ENCODE measurements at regions not wholly inside any gene's neighbourhood (a gene's known extent, or its start where the extent isn't known, plus 50 kb on each side); places are given as distances from the start of the nearest gene placed in this dataset.

GRCh38 chr6:16849988-16850680 is 88.9 kb upstream of the ATXN1 start:
- TF ChIP-seq POLR2A (IDR thresholded peaks at IDR 0.05; ENCODE audit: low read length) (no peak), GATA1 (IDR thresholded peaks at IDR 0.05; ENCODE audit: low read depth, low read length) (no peak)

All from erythroblast (primary cell).